ENCODE measurements at regions not wholly inside any gene's neighbourhood (a gene's known extent, or its start where the extent isn't known, plus 50 kb on each side); places are given as distances from the start of the nearest gene placed in this dataset.

GRCh38 chr4:106587558-106587957 is 219.0 kb upstream of the GIMD1 start:
- TF ChIP-seq POLR2A (IDR thresholded peaks at IDR 0.05), result no peak
- no peak for TF ChIP-seq CTCF (IDR thresholded peaks at IDR 0.05)
- no peaks in the 10 kb centered on the region for H3K4me1 ChIP-seq
- no peak overlapping the region for H3K27ac ChIP-seq
- H3K27me3 ChIP-seq, result no peaks in the 10 kb centered on the region
- no peaks in the 10 kb centered on the region for H3K36me3 ChIP-seq
- DNase-seq (no peak), ATAC-seq (no peak)
- H3K9me3 ChIP-seq, result no peaks in the 10 kb centered on the region
- intact Hi-C loops (cut with DNase I), result no loop called here
- H3K4me3 ChIP-seq, result no peak overlapping the region
- 57 to 78% (median 67%) methylated on average over 1 of the region's 1 CpG for WGBS, 4 donors

GRCh38 chr4:106585915-106586349 is 217.4 kb upstream of the GIMD1 start:
- no peaks in the 10 kb centered on the region for H3K4me1 ChIP-seq
- ATAC-seq, result no peak
- WGBS, 4 donors, result 24 to 31% (median 26%) methylated on average over 1 of the region's 1 CpG

GRCh38 chr4:106584337-106584989 is 215.9 kb upstream of the GIMD1 start:
- Histone ChIP-seq H3K4me1 (no peaks in the 10 kb centered on the region), H3K9me3 (no peaks in the 10 kb centered on the region), H3K27me3 (no peaks in the 10 kb centered on the region), H3K4me3 (no peak overlapping the region), H3K36me3 (no peaks in the 10 kb centered on the region), H3K27ac (no peak overlapping the region)
- intact Hi-C loops (cut with DNase I), result no loop called here
- TF ChIP-seq POLR2A (IDR thresholded peaks at IDR 0.05) (no peak), CTCF (IDR thresholded peaks at IDR 0.05) (no peak)
- no peak for DNase-seq
- no peak for ATAC-seq

More at GRCh38 chr4:106585915-106586349, 217.4 kb upstream of the GIMD1 start:
- Histone ChIP-seq H3K36me3 (no peaks in the 10 kb centered on the region), H3K27me3 (no peaks in the 10 kb centered on the region), H3K27ac (no peak overlapping the region), H3K9me3 (no peaks in the 10 kb centered on the region), H3K4me3 (no peak overlapping the region)
- DNase-seq, result no peak
- TF ChIP-seq POLR2A (IDR thresholded peaks at IDR 0.05) (no peak), CTCF (IDR thresholded peaks at IDR 0.05) (no peak)
- intact Hi-C loops (cut with DNase I), result no loop called here

- TF ChIP-seq CTCF (IDR thresholded peaks at IDR 0.05) (no peak), POLR2A (IDR thresholded peaks at IDR 0.05) (no peak)
- DNase-seq (no peak), ATAC-seq (peak in 1 of 4 donors; percentile 36)
- Histone ChIP-seq H3K9me3 (no peaks in the 10 kb centered on the region), H3K4me3 (no peak overlapping the region), H3K36me3 (no peaks in the 10 kb centered on the region), H3K27ac (no peak overlapping the region), H3K27me3 (no peaks in the 10 kb centered on the region), H3K4me1 (no peaks in the 10 kb centered on the region)
- 49 to 61% (median 54%) methylated on average over 2 of the region's 2 CpGs for WGBS, 4 donors
- intact Hi-C loops (cut with DNase I), result no loop called here
Measured at GRCh38 chr4:106583567-106583966, 215.0 kb upstream of the GIMD1 start.
